ENCODE measurements at regions not wholly inside any gene's neighbourhood (a gene's known extent, or its start where the extent isn't known, plus 50 kb on each side); places are given as distances from the start of the nearest gene placed in this dataset.

GRCh38 chr1:98298319-98298718 is 363.2 kb upstream of the SNX7 start:
- Histone ChIP-seq H3K27ac (ENCODE audit: low read length) (no peak overlapping the region), H3K9me3 (ENCODE audit: low read length) (no peaks in the 10 kb centered on the region), H2AFZ (ENCODE audit: low read depth, low read length) (no peak overlapping the region), H3K4me2 (ENCODE audit: low read length) (no peak overlapping the region), H3F3A (ENCODE audit: insufficient read depth, low read length, poor library complexity, severe bottlenecking) (no peaks in the 10 kb centered on the region), H3K9me2 (ENCODE audit: insufficient read depth, low read length) (no peaks in the 10 kb centered on the region), H3K27me3 (ENCODE audit: insufficient read depth, low read depth, low read length) (no peaks in the 10 kb centered on the region), H3K4me3 (ENCODE audit: low read length) (no peak overlapping the region), H3K9ac (ENCODE audit: low read length) (no peak overlapping the region), H3K79me2 (replicated peaks; ENCODE audit: insufficient read depth, low read length) (no peaks in the 10 kb centered on the region), H3K36me3 (ENCODE audit: insufficient read depth, low read length) (no peaks in the 10 kb centered on the region), H4K20me1 (ENCODE audit: insufficient read depth) (no peaks in the 10 kb centered on the region)
- TF ChIP-seq SMC3 (conservative IDR thresholded peaks at IDR 0.05; ENCODE audit: poor library complexity) (no peak), POLR2AphosphoS5 (IDR thresholded peaks at IDR 0.05) (no peak), RAD21 (conservative IDR thresholded peaks at IDR 0.05) (no peak), MXI1 (conservative IDR thresholded peaks at IDR 0.05; ENCODE audit: poor library complexity, severe bottlenecking) (no peak), REST (IDR thresholded peaks at IDR 0.05; ENCODE audit: borderline replicate concordance) (no peak), EP300 (conservative IDR thresholded peaks at IDR 0.05; ENCODE audit: poor library complexity, severe bottlenecking) (no peak), CTCF (IDR thresholded peaks at IDR 0.05; ENCODE audit: poor library complexity, severe bottlenecking) (no peak), EZH2 (IDR thresholded peaks at IDR 0.05; ENCODE audit: borderline replicate concordance, insufficient read depth, low read length, poor library complexity, severe bottlenecking) (no peak), TAF1 (IDR thresholded peaks at IDR 0.05; ENCODE audit: low read depth) (no peak)

GRCh38 chr1:98296681-98297080 is 364.8 kb upstream of the SNX7 start:
- Histone ChIP-seq H2AFZ (ENCODE audit: low read depth, low read length) (no peak overlapping the region), H4K20me1 (ENCODE audit: insufficient read depth) (no peaks in the 10 kb centered on the region), H3K9me3 (ENCODE audit: low read length) (no peaks in the 10 kb centered on the region), H3K9ac (ENCODE audit: low read length) (no peak overlapping the region), H3K4me3 (ENCODE audit: low read length) (no peak overlapping the region), H3K79me2 (replicated peaks; ENCODE audit: insufficient read depth, low read length) (no peaks in the 10 kb centered on the region), H3F3A (ENCODE audit: insufficient read depth, low read length, poor library complexity, severe bottlenecking) (no peaks in the 10 kb centered on the region), H3K27me3 (ENCODE audit: insufficient read depth, low read depth, low read length) (no peaks in the 10 kb centered on the region), H3K4me2 (ENCODE audit: low read length) (no peak overlapping the region), H3K9me2 (ENCODE audit: insufficient read depth, low read length) (no peaks in the 10 kb centered on the region), H3K36me3 (ENCODE audit: insufficient read depth, low read length) (no peaks in the 10 kb centered on the region), H3K27ac (ENCODE audit: low read length) (no peak overlapping the region)
- TF ChIP-seq MXI1 (conservative IDR thresholded peaks at IDR 0.05; ENCODE audit: poor library complexity, severe bottlenecking): no peak
- no peak for TF ChIP-seq RAD21 (conservative IDR thresholded peaks at IDR 0.05)
- TF ChIP-seq REST (IDR thresholded peaks at IDR 0.05; ENCODE audit: borderline replicate concordance): no peak
- TF ChIP-seq SMC3 (conservative IDR thresholded peaks at IDR 0.05; ENCODE audit: poor library complexity): no peak
- no peak for TF ChIP-seq CTCF (IDR thresholded peaks at IDR 0.05; ENCODE audit: poor library complexity, severe bottlenecking)
- TF ChIP-seq EP300 (conservative IDR thresholded peaks at IDR 0.05; ENCODE audit: poor library complexity, severe bottlenecking): no peak
- no peak for TF ChIP-seq EZH2 (IDR thresholded peaks at IDR 0.05; ENCODE audit: borderline replicate concordance, insufficient read depth, low read length, poor library complexity, severe bottlenecking)
- TF ChIP-seq POLR2AphosphoS5 (IDR thresholded peaks at IDR 0.05): no peak
- TF ChIP-seq TAF1 (IDR thresholded peaks at IDR 0.05; ENCODE audit: low read depth): no peak
